ENCODE measurements at regions not wholly inside any gene's neighbourhood (a gene's known extent, or its start where the extent isn't known, plus 50 kb on each side); places are given as distances from the start of the nearest gene placed in this dataset.

DNA sequence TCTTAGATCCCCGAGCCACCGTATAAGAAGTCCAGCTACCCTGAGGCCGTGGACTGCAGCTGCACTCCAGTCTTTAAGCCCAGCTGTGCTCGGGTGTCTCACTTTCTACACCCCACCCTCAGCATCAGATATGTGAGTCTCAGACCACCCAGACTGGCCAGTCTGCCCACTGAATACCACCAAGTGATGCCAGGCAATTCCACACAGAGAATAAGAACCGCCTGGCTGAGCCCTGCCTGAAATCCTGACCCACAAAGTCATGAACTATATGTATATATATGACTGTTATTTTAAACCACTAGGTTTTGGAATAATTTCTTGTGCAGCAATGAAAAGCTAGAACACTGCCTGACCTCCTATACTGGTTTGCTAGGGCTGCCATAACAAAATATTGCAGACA lies 106.7 kb downstream of the FOXF2 start:
- TF ChIP-seq PAX5 (IDR thresholded peaks at IDR 0.05; ENCODE audit: insufficient read depth, low read length, severe bottlenecking) (no peak), SPI1 (IDR thresholded peaks at IDR 0.05; ENCODE audit: low read depth, low read length) (no peak)
- no peak for DNase-seq (ENCODE audit: insufficient read length, low spot score)
- FAIRE-seq: no peak

DNA sequence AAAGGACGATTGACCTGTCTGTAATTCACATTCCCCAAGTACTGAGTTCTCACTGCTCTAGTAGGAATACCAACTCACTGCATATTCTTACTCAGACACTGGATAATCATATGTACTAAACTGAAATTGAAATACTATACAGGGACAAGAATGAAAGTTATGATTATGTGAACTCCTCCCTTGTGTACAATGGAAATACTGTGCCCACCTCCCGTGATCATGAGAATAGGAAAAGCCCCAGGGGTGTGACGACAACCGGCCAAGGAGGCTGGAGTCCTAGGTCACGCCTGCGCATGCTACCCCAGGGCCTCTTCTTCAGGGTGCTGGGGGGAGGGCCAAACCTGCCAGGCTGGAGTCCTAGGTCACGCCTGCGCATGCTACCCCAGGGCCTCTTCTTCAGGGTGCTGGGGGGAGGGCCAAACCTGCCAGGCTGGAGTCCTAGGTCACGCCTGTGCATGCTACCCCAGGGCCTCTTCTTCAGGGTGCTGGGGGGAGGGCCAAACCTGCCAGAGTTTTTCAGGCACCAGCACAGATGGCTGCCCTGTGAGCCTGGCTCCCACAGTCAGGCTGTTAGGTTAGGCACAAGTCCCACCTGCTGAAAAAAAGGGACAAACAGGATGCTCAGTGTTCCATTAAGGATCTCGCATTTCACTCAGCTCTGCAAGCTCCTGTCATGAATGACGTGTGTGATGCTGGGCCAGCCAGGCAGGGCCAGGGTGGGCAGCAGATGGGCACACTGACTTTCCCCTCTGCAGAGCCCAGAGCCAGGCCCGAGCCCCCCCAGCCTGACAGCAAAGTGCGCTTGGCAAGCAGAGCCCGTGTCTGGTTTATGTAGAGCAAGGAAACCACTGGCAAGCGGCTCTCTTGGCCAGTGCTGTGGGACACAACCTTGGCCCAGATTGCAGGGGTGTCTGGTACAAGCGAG lies 107.7 kb downstream of the FOXF2 start:
- no peak for FAIRE-seq

DNA sequence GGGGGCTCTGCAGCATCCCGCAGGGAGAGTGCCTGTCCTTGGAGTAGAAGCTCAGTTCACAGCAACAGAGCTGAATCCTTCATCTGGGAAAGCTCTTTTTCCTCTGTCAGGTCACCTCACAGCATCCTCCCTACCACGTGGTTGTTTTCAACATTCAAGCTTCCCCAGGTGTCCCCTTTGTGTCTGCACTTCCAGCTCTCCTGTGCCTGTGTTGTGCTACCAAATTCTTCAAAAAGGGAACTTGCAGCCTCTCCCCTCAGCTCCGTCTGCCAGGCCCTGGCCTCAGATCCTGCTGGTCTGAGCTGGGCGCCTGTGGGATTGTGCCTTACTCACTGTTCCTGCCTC lies 108.4 kb downstream of the FOXF2 start:
- DNase-seq (ENCODE audit: insufficient read length, low spot score): no peak
- FAIRE-seq: no peak
- TF ChIP-seq TAF1 (IDR thresholded peaks at IDR 0.05; ENCODE audit: low read depth, low read length): no peak
- TF ChIP-seq POLR2AphosphoS5 (IDR thresholded peaks at IDR 0.05; ENCODE audit: low read depth, low read length): no peak
- TF ChIP-seq SPI1 (IDR thresholded peaks at IDR 0.05; ENCODE audit: low read depth, low read length): no peak
- TF ChIP-seq PAX5 (IDR thresholded peaks at IDR 0.05; ENCODE audit: insufficient read depth, low read length, severe bottlenecking): no peak

More for the DNA sequence above, 107.7 kb downstream of the FOXF2 start:
- TF ChIP-seq POLR2A (IDR thresholded peaks at IDR 0.05; ENCODE audit: low read depth, low read length) (no peak), TAF1 (IDR thresholded peaks at IDR 0.05; ENCODE audit: low read depth, low read length) (no peak), PAX5 (IDR thresholded peaks at IDR 0.05; ENCODE audit: insufficient read depth, low read length, severe bottlenecking) (no peak), SPI1 (IDR thresholded peaks at IDR 0.05; ENCODE audit: low read depth, low read length) (no peak), POLR2AphosphoS5 (IDR thresholded peaks at IDR 0.05; ENCODE audit: low read depth, low read length) (no peak), POU2F2 (IDR thresholded peaks at IDR 0.05; ENCODE audit: low read depth, low read length) (no peak)
- DNase-seq (ENCODE audit: insufficient read length, low spot score): no peak

DNA sequence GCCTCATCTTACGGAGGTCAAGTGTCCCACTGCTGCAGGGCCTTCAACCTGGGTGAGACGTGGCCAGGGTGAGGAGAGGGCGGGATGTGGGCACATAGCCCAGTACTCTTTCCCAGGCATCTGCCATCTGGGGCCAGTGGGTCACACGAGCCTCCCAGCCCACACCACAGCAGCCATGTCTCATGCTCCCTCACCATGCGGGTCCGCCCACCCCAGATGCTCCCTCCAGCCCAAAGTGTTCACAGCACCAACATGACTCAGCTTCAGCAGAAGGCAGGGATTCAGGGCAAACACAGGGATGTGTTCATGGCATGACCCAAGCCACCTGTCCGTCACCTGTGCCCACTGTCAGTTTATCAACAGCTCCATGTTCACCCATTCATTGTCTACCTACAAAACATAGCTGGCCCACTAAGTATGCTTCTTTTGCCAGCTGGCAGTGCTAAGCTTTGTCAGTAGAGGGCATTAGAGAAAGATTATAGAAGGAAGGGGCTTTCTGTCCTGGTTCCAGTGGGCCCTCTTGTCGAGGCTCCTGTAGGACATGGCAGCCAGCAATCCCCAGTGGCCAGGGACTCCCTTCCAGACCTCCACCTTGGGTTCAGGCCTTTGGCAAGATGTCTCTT lies 109.2 kb downstream of the FOXF2 start:
- no peak for DNase-seq (ENCODE audit: insufficient read length, low spot score)
- no peak for FAIRE-seq
- no peak for TF ChIP-seq PAX5 (IDR thresholded peaks at IDR 0.05; ENCODE audit: insufficient read depth, low read length, severe bottlenecking)

GRCh38 chr6:1499777-1500176 lies 109.9 kb upstream of the FOXC1 start:
- FAIRE-seq: no peak
- no peak for DNase-seq (ENCODE audit: insufficient read length, low spot score)
- TF ChIP-seq POU2F2 (IDR thresholded peaks at IDR 0.05; ENCODE audit: low read depth, low read length) (no peak), PAX5 (IDR thresholded peaks at IDR 0.05; ENCODE audit: insufficient read depth, low read length, severe bottlenecking) (no peak), TAF1 (IDR thresholded peaks at IDR 0.05; ENCODE audit: low read depth, low read length) (no peak), POLR2AphosphoS5 (IDR thresholded peaks at IDR 0.05; ENCODE audit: low read depth, low read length) (no peak), SPI1 (IDR thresholded peaks at IDR 0.05; ENCODE audit: low read depth, low read length) (no peak), POLR2A (IDR thresholded peaks at IDR 0.05; ENCODE audit: low read depth, low read length) (no peak)

DNA sequence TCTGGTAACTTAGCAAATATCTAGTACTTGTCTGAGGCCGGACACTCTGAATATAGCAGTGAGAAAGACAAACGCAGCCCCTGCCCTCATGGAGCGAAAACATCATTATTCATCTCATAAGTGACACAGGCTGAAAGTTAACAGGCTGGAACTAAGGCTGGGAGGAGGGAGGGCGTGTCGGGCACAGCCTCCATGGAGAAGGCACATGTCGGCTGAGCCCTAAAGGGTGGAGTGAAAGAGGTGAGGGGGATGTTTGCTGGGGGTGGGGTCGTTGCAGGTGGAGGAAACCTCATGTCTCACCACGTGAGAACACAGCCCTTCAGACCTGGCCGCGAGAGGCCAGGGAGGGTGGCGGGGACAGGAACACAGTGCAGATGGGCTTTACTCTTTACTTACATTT lies 108.8 kb upstream of the FOXC1 start:
- FAIRE-seq (no peak), DNase-seq (ENCODE audit: insufficient read length, low spot score) (no peak)
- TF ChIP-seq PAX5 (IDR thresholded peaks at IDR 0.05; ENCODE audit: insufficient read depth, low read length, severe bottlenecking): no peak
- TF ChIP-seq POLR2AphosphoS5 (IDR thresholded peaks at IDR 0.05; ENCODE audit: low read depth, low read length): no peak
- no peak for TF ChIP-seq TAF1 (IDR thresholded peaks at IDR 0.05; ENCODE audit: low read depth, low read length)
- TF ChIP-seq SPI1 (IDR thresholded peaks at IDR 0.05; ENCODE audit: low read depth, low read length): no peak
- TF ChIP-seq POU2F2 (IDR thresholded peaks at IDR 0.05; ENCODE audit: low read depth, low read length): no peak
- no peak for TF ChIP-seq POLR2A (IDR thresholded peaks at IDR 0.05; ENCODE audit: low read depth, low read length)

GRCh38 chr6:1502041-1502440 lies 107.7 kb upstream of the FOXC1 start:
- DNase-seq (ENCODE audit: insufficient read length, low spot score) (no peak), FAIRE-seq (no peak)
- TF ChIP-seq PAX5 (IDR thresholded peaks at IDR 0.05; ENCODE audit: insufficient read depth, low read length, severe bottlenecking) (no peak), SPI1 (IDR thresholded peaks at IDR 0.05; ENCODE audit: low read depth, low read length) (no peak), POLR2A (IDR thresholded peaks at IDR 0.05; ENCODE audit: low read depth, low read length) (no peak), POLR2AphosphoS5 (IDR thresholded peaks at IDR 0.05; ENCODE audit: low read depth, low read length) (no peak), POU2F2 (IDR thresholded peaks at IDR 0.05; ENCODE audit: low read depth, low read length) (no peak), TAF1 (IDR thresholded peaks at IDR 0.05; ENCODE audit: low read depth, low read length) (no peak)

GRCh38 chr6:1503811-1504210 lies 105.9 kb upstream of the FOXC1 start:
- no peak for TF ChIP-seq TAF1 (IDR thresholded peaks at IDR 0.05; ENCODE audit: low read depth, low read length)
- no peak for TF ChIP-seq POLR2AphosphoS5 (IDR thresholded peaks at IDR 0.05; ENCODE audit: low read depth, low read length)
- no peak for TF ChIP-seq PAX5 (IDR thresholded peaks at IDR 0.05; ENCODE audit: insufficient read depth, low read length, severe bottlenecking)
- DNase-seq (ENCODE audit: insufficient read length, low spot score) (no peak), FAIRE-seq (no peak)

DNA sequence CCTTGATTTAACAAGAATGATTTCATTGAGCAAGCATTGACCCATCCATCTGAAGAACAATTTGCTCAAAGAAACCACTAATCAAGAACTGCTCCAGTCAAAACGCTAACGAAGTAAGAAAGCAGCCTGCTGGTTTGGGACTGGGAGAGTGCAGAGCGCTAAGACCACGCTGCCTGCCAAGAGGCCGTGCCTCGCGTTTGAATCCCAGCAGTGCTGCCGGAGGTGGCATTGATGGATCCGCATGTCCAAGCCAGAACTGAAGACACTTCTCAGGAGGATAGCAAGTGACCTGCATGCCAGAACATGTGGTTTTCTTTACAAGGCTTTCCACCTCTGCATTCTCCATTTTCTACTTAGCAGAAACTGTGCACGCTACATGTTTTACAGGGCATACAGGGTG lies 105.2 kb upstream of the FOXC1 start:
- DNase-seq (ENCODE audit: insufficient read length, low spot score) (no peak), FAIRE-seq (no peak)
- TF ChIP-seq SPI1 (IDR thresholded peaks at IDR 0.05; ENCODE audit: low read depth, low read length): no peak
- no peak for TF ChIP-seq PAX5 (IDR thresholded peaks at IDR 0.05; ENCODE audit: insufficient read depth, low read length, severe bottlenecking)
- TF ChIP-seq TAF1 (IDR thresholded peaks at IDR 0.05; ENCODE audit: low read depth, low read length): no peak
- TF ChIP-seq POLR2AphosphoS5 (IDR thresholded peaks at IDR 0.05; ENCODE audit: low read depth, low read length): no peak
- no peak for TF ChIP-seq POLR2A (IDR thresholded peaks at IDR 0.05; ENCODE audit: low read depth, low read length)
- TF ChIP-seq POU2F2 (IDR thresholded peaks at IDR 0.05; ENCODE audit: low read depth, low read length): no peak

DNA sequence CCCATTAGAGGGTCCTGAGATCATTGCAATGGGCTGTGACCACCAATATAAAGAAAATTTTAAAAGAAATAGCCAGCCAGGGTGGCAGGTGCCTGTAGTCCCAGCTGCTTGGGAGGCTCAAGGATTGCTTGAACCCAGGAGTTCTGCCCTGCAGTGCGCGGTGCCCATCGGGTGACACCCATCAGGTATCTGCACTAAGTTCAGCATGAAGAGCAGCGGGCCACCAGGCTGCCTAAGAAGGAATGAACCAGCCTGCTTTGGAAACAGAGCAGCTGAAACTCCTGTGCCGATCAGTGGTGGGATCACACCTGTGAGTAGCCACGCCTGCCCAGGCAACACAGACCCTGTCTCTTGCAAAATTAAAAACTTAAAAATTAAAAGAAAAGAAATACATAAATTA lies 102.5 kb upstream of the FOXC1 start:
- no peak for FAIRE-seq
- no peak for TF ChIP-seq POLR2A (IDR thresholded peaks at IDR 0.05; ENCODE audit: low read depth, low read length)
- TF ChIP-seq POU2F2 (IDR thresholded peaks at IDR 0.05; ENCODE audit: low read depth, low read length): no peak
- TF ChIP-seq PAX5 (IDR thresholded peaks at IDR 0.05; ENCODE audit: insufficient read depth, low read length, severe bottlenecking): no peak
- TF ChIP-seq POLR2AphosphoS5 (IDR thresholded peaks at IDR 0.05; ENCODE audit: low read depth, low read length): no peak
- DNase-seq (ENCODE audit: insufficient read length, low spot score): no peak

Measured in GM12891 (cell line).